IMR-90 (cell line): ENCODE measurements at regions not wholly inside any gene's neighbourhood (a gene's known extent, or its start where the extent isn't known, plus 50 kb on each side); places are given as distances from the start of the nearest gene placed in this dataset.

Source experiments
- ATAC-seq: fragments of 200-7000 bp; cut with Tn5 transposase; 2 replicates; pipeline ENCODE4 v1.9.1; 2020; ENCODE audit warnings: low read depth, mild to moderate bottlenecking, moderate library complexity
- BruUV-seq: library from RNA; stranded (reverse); fragments of 400-500 nt; replicated peaks from 2 replicates; lab custom pipeline; 2021; lab: Mats Ljungman, UMichigan
- CTCF ChIA-PET: fragments of 300-600 bp; formaldehyde crosslinking; extraction: SDS; loops from one replicate; lab custom pipeline; 2021; ENCODE audit warnings: antibody characterized with exemption; lab: Yijun Ruan, JAX
- POLR2A ChIA-PET: fragments of 300-600 bp; sonication (Branson Sonifier 250); formaldehyde crosslinking; loops from one replicate; lab custom pipeline; 2022; ENCODE audit warnings: antibody characterized with exemption; ENCODE audit not compliant: unreplicated experiment; lab: Charles Lee
- DNase-seq: peaks from one replicate; pipeline ENCODE4 v3.0.0; 2013
- H2AFZ ChIP-seq: replicated peaks from 2 replicates; pipeline ENCODE3; 2013; ENCODE audit warnings: low read length, mild to moderate bottlenecking; ENCODE audit not compliant: poor library complexity
- H2AK5ac ChIP-seq: 2 replicates; pipeline ENCODE4 v1.6.1; 2013; ENCODE audit warnings: low read depth, low read length, inconsistent platforms
- H2AK9ac ChIP-seq: replicated peaks from 2 replicates; pipeline ENCODE3; 2013; ENCODE audit warnings: mild to moderate bottlenecking, low read depth, low read length, moderate library complexity; ENCODE audit not compliant: poor library complexity
- H2BK120ac ChIP-seq: 2 replicates; pipeline ENCODE4 v1.6.1; 2013; ENCODE audit warnings: low read depth, low read length, inconsistent platforms
- H2BK15ac ChIP-seq: 3 replicates; pipeline ENCODE4 v1.6.1; 2013; ENCODE audit warnings: low read depth, low read length, inconsistent platforms
- H2BK20ac ChIP-seq: 2 replicates; pipeline ENCODE4 v1.6.1; 2013; ENCODE audit warnings: low read depth, mild to moderate bottlenecking, inconsistent platforms, low read length, moderate library complexity
- H2BK5ac ChIP-seq: 2 replicates; pipeline ENCODE4 v1.6.1; 2013; ENCODE audit warnings: mild to moderate bottlenecking, low read depth, low read length, inconsistent platforms; ENCODE audit not compliant: poor library complexity, severe bottlenecking
- H3K14ac ChIP-seq: replicated peaks from 2 replicates; pipeline ENCODE4 v1.6.1; 2013; ENCODE audit warnings: low read depth, low read length, inconsistent platforms
- H3K18ac ChIP-seq: 2 replicates; pipeline ENCODE4 v1.6.1; 2013; ENCODE audit warnings: low read depth, low read length, control low read depth
- H3K23ac ChIP-seq: 2 replicates; pipeline ENCODE4 v1.6.1; 2013; ENCODE audit warnings: low read depth, low read length, inconsistent platforms
- H3K27ac ChIP-seq: 2 replicates; pipeline ENCODE4 v1.5.1; 2013; ENCODE audit warnings: mild to moderate bottlenecking, control low read depth, low read length; ENCODE audit not compliant: insufficient read depth
- H3K27me3 ChIP-seq: 2 replicates; pipeline ENCODE4 v1.6.1; 2013; ENCODE audit warnings: low read length; ENCODE audit not compliant: control insufficient read depth, insufficient read depth
- H3K36me3 ChIP-seq: 2 replicates; pipeline ENCODE4 v1.6.1; 2013; ENCODE audit warnings: low read length, mixed read lengths; ENCODE audit not compliant: control insufficient read depth, insufficient read depth
- H3K4ac ChIP-seq: 2 replicates; pipeline ENCODE4 v1.6.1; 2013; ENCODE audit warnings: low read depth, low read length, inconsistent platforms
- H3K4me1 ChIP-seq: 2 replicates; pipeline ENCODE4 v1.6.1; 2013; ENCODE audit warnings: low read length, mixed read lengths; ENCODE audit not compliant: control insufficient read depth, insufficient read depth
- H3K4me2 ChIP-seq: 2 replicates; pipeline ENCODE4 v1.6.1; 2013; ENCODE audit warnings: low read depth, mild to moderate bottlenecking, control low read depth, low read length, moderate library complexity
- H3K4me3 ChIP-seq: 2 replicates; pipeline ENCODE4 v1.5.1; 2013; ENCODE audit warnings: low read depth, mild to moderate bottlenecking, control low read depth, low read length, moderate library complexity; ENCODE audit not compliant: insufficient read depth
- H3K56ac ChIP-seq: 2 replicates; pipeline ENCODE4 v1.6.1; 2013; ENCODE audit warnings: low read length, inconsistent platforms; ENCODE audit not compliant: insufficient read depth; ENCODE audit errors: extremely low read depth
- H3K79me1 ChIP-seq, 2 experiments: 2 replicates each; pipeline ENCODE4 v1.6.1; 2013; ENCODE audit warnings: low read length in 2 of 2, inconsistent platforms in 1 of 2, low read depth in 1 of 2
- H3K9ac ChIP-seq: 2 replicates; pipeline ENCODE4 v1.6.1; 2013; ENCODE audit warnings: low read depth, low read length, control low read depth
- H3K9me1 ChIP-seq: 2 replicates; pipeline ENCODE4 v1.6.1; 2013; ENCODE audit warnings: low read length, inconsistent platforms; ENCODE audit not compliant: insufficient read depth
- H3K9me3 ChIP-seq: 2 replicates; pipeline ENCODE4 v1.6.1; 2013; ENCODE audit warnings: low read length; ENCODE audit not compliant: control insufficient read depth, insufficient read depth
- H4K20me1 ChIP-seq: 2 replicates; pipeline ENCODE4 v1.6.1; 2013; ENCODE audit warnings: low read length, inconsistent platforms; ENCODE audit not compliant: insufficient read depth
- H4K5ac ChIP-seq: 2 replicates; pipeline ENCODE4 v1.6.1; 2013; ENCODE audit warnings: mild to moderate bottlenecking, low read depth, low read length, control low read depth
- H4K8ac ChIP-seq, 2 experiments: 2 replicates each; pipeline ENCODE4 v1.6.1; 2013; ENCODE audit warnings: low read depth in 2 of 2, low read length in 2 of 2, control low read depth in 1 of 2, inconsistent platforms in 1 of 2
- H4K91ac ChIP-seq: 2 replicates; pipeline ENCODE4 v1.6.1; 2013; ENCODE audit warnings: low read depth, low read length, inconsistent platforms; ENCODE audit not compliant: insufficient read depth
- BHLHE40 ChIP-seq: fragments of 150-350 bp; IDR thresholded peaks from 2 replicates; pipeline ENCODE4 v1.6.1; 2016; ENCODE audit warnings: mild to moderate bottlenecking, low read depth, low read length
- CHD1 ChIP-seq: IDR thresholded peaks from 2 replicates; pipeline ENCODE4 v1.6.1; 2012; ENCODE audit warnings: low read depth, low read length, improper control_type of control experiment
- FOS ChIP-seq: fragments of 150-350 bp; IDR thresholded peaks from 2 replicates; pipeline ENCODE4 v1.6.1; 2016; ENCODE audit warnings: low read depth, low read length
- MAZ ChIP-seq: IDR thresholded peaks from 2 replicates; pipeline ENCODE4 v1.6.1; 2012; ENCODE audit warnings: low read depth, mild to moderate bottlenecking, low read length, improper control_type of control experiment, moderate library complexity, borderline replicate concordance
- RAD21 ChIP-seq: IDR thresholded peaks from 2 replicates; pipeline ENCODE4 v1.6.1; 2012; ENCODE audit warnings: low read length, improper control_type of control experiment
- RCOR1 ChIP-seq: IDR thresholded peaks from 2 replicates; pipeline ENCODE4 v1.6.1; 2012; ENCODE audit warnings: mild to moderate bottlenecking, low read length, improper control_type of control experiment; ENCODE audit not compliant: insufficient replicate concordance
- RFX5 ChIP-seq: IDR thresholded peaks from 2 replicates; pipeline ENCODE4 v1.8.0; 2012; ENCODE audit warnings: low read depth, mild to moderate bottlenecking, low read length, moderate library complexity
- SMC3 ChIP-seq: fragments of 150-350 bp; IDR thresholded peaks from 2 replicates; pipeline ENCODE4 v1.6.1; 2016; ENCODE audit warnings: low read depth, mild to moderate bottlenecking, antibody characterized with exemption, low read length, moderate library complexity
- USF2 ChIP-seq: fragments of 150-350 bp; IDR thresholded peaks from 2 replicates; pipeline ENCODE4 v1.6.1; 2017; ENCODE audit warnings: mild to moderate bottlenecking, antibody characterized with exemption, low read length, low read depth
- WGBS, 2 experiments: methylation state at CpG; one replicate each; pipeline versions ENCODE4 v1.1.5 to v1.1.7; 2013; ENCODE audit warnings: missing lambda C conversion rate in 2 of 2; ENCODE audit not compliant: insufficient read length in 1 of 2; ENCODE audit errors: extremely low coverage in 2 of 2; 5-methylcytosine and 5-hydroxymethylcytosine counted together
- dilution Hi-C: fragments of 300-500 bp; cut with HindIII; formaldehyde crosslinking; loops from one replicate; pipeline ENCODE4 v1.14.3; 2018; ENCODE audit warnings: low sequenced_read_pairs; ENCODE audit not compliant: unreplicated experiment
- in situ Hi-C: fragments of 300-500 bp; cut with MboI; formaldehyde crosslinking; loops from 3 replicates; pipeline ENCODE4 v1.14.3; 2019; ENCODE audit warnings: low sequenced_read_pairs, inconsistent platforms, mixed read lengths
- intact Hi-C: fragments of 100-400 bp; cut with micrococcal nuclease; formaldehyde crosslinking; loops from 2 replicates; pipeline ENCODE4 v1.10.0; 2022

GRCh38 chr3:175957427-175957826 lies 1098.3 kb downstream of the NAALADL2 start:
- H3K9me1 ChIP-seq = no peaks in the 10 kb centered on the region
- ChIA-PET POLR2A (no interaction called here), CTCF (interaction anchor here (0.6 to 1.1 kb wide), 4 partner anchors 14 to 475 kb away, joined by 3 to 7 read pairs (median 3); no protein-coding TSS in a partner anchor)
- ATAC-seq = no peak
- no peak overlapping the region for H3K56ac ChIP-seq
- no peak overlapping the region for H3K18ac ChIP-seq
- TF ChIP-seq RCOR1 = no peak
- TF ChIP-seq USF2 = no peak
- no peak for TF ChIP-seq SMC3
- TF ChIP-seq RAD21 = no peak
- no peak for TF ChIP-seq MAZ
- no peak for TF ChIP-seq BHLHE40
- TF ChIP-seq FOS = no peak
- no peak for TF ChIP-seq CHD1
- no peak for TF ChIP-seq RFX5
- H4K20me1 ChIP-seq = no peaks in the 10 kb centered on the region
- no peak for DNase-seq
- H2BK120ac ChIP-seq = no peak overlapping the region
- no peak overlapping the region for H4K91ac ChIP-seq
- no peaks in the 10 kb centered on the region for H3K9me3 ChIP-seq
- H2BK15ac ChIP-seq = no peak overlapping the region
- H4K5ac ChIP-seq = no peak overlapping the region
- WGBS, 2 experiments = 86% methylated on average over 1 of the region's 1 CpG; no CpG with 5 or more reads in 1 of the 2 experiments
- H3K36me3 ChIP-seq = no peaks in the 10 kb centered on the region
- no peak overlapping the region for H3K4me2 ChIP-seq
- no peak overlapping the region for H2AK5ac ChIP-seq
- H4K8ac ChIP-seq = no peak overlapping the region
- no peak overlapping the region for H2AK9ac ChIP-seq
- H3K4me1 ChIP-seq = no peaks in the 10 kb centered on the region
- no peak overlapping the region for H2BK5ac ChIP-seq
- no peak overlapping the region for H3K9ac ChIP-seq
- dilution Hi-C loops = no loop called here
- no TSS peak for BruUV-seq
- no peaks in the 10 kb centered on the region for H3K79me1 ChIP-seq
- H3K27ac ChIP-seq = no peak overlapping the region
- intact Hi-C loops = loop anchor here (1.0 to 10.0 kb wide), 2 partner anchors 473 to 523 kb away; no protein-coding TSS in a partner anchor
- no peak overlapping the region for H3K4ac ChIP-seq
- H2BK20ac ChIP-seq = no peak overlapping the region
- H3K4me3 ChIP-seq = no peak overlapping the region
- H3K23ac ChIP-seq = no peak overlapping the region
- H3K27me3 ChIP-seq = no peaks in the 10 kb centered on the region
- H3K14ac ChIP-seq = no peak overlapping the region
- in situ Hi-C loops = no loop called here
- no peak overlapping the region for H2AFZ ChIP-seq
